ENCODE measurements at regions not wholly inside any gene's neighbourhood (a gene's known extent, or its start where the extent isn't known, plus 50 kb on each side); places are given as distances from the start of the nearest gene placed in this dataset.

DNA sequence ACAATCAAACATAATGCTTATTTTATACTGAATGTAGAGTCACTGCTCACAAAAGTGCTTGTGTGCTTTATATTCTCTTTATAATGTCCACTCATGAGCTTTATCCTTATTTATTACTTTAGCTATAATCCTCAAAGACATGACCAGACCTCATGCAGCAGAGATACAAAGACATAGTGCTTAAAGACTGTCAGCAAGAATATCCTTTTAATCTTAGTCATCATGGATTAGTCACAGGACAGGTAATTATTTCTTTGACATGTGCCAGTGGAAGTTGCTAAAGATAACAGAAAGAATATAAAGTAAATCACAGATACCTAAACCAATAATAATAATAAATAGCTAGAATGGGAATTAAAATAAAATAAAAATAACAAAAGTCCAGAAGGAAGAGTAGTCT, 707.5 kb downstream of the BCL11B start:
- no peaks in the 10 kb centered on the region for H3K9me3 ChIP-seq (ENCODE audit: control insufficient read depth, insufficient read depth, low read length)
- H3K4me1 ChIP-seq (ENCODE audit: control insufficient read depth, insufficient read depth, low read length) = no peaks in the 10 kb centered on the region
- no peak overlapping the region for H3K27ac ChIP-seq (ENCODE audit: low read depth, low read length)
- no peaks in the 10 kb centered on the region for H3K27me3 ChIP-seq (ENCODE audit: control insufficient read depth, insufficient read depth, low read length)
- no peak for DNase-seq (ENCODE audit: low read depth in 4 of 6, low spot score in 6 of 6)
- no peak overlapping the region for H3K4me3 ChIP-seq (ENCODE audit: low read depth, low read length)
- H3K36me3 ChIP-seq (ENCODE audit: control insufficient read depth, insufficient read depth, low read length) = no peaks in the 10 kb centered on the region

DNA sequence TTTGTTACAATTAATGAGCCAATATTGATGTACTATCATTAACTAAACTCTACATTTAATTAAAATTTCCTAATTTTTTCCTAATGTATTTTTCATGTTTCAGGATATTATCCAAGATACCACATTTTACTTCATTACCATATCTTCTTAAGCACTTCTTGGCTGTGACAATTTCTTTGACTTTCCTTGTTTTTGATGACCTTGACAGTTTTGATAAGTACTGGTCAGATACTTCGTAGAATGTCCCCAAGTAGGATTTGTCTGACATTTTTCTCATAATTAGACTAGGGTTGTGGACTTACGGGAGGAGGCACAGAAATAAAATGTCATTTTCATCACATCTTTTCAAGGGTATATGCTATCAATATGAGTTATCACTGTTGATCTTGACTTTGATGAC, 700.9 kb downstream of the BCL11B start:
- H3K9me3 ChIP-seq (ENCODE audit: control insufficient read depth, insufficient read depth, low read length) = peaks cover 2% of the 10 kb centered on the region
- H3K4me1 ChIP-seq (ENCODE audit: control insufficient read depth, insufficient read depth, low read length) = no peaks in the 10 kb centered on the region
- no peak overlapping the region for H3K27ac ChIP-seq (ENCODE audit: low read depth, low read length)
- no peak for DNase-seq (ENCODE audit: low read depth in 4 of 6, low spot score in 6 of 6)
- no peak overlapping the region for H3K4me3 ChIP-seq (ENCODE audit: low read depth, low read length)
- H3K36me3 ChIP-seq (ENCODE audit: control insufficient read depth, insufficient read depth, low read length) = no peaks in the 10 kb centered on the region
- WGBS (ENCODE audit: insufficient coverage) = no CpG with 5 or more reads among the region's 2 CpGs
- H3K27me3 ChIP-seq (ENCODE audit: control insufficient read depth, insufficient read depth, low read length) = no peaks in the 10 kb centered on the region

DNA sequence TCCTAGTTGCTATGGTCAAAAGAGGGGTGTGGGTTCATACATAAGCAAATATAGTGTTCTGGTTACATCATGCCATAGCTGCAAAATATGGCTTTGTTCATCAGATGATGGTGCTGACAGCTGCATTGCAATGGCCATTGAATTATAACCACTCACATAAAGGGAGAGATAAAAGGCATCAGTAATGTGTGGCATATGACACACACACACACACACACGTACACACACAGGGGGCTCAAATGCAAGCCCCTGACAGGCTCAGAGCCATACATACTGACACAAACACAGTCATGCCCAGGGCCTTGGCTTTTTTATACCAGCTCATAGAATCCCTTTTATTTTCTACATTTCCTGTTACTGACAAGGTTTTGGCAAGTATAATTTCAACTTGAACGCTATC, 698.9 kb downstream of the BCL11B start:
- Histone ChIP-seq H3K4me3 (ENCODE audit: low read depth, low read length) (no peak overlapping the region), H3K27me3 (ENCODE audit: control insufficient read depth, insufficient read depth, low read length) (no peaks in the 10 kb centered on the region), H3K9me3 (ENCODE audit: control insufficient read depth, insufficient read depth, low read length) (peaks cover 2% of the 10 kb centered on the region), H3K27ac (ENCODE audit: low read depth, low read length) (no peak overlapping the region), H3K4me1 (ENCODE audit: control insufficient read depth, insufficient read depth, low read length) (no peaks in the 10 kb centered on the region), H3K36me3 (ENCODE audit: control insufficient read depth, insufficient read depth, low read length) (no peaks in the 10 kb centered on the region)
- no CpG with 5 or more reads among the region's 2 CpGs for whole genome bisulfite sequencing (ENCODE audit: insufficient coverage)
- DNase-seq (ENCODE audit: low read depth in 4 of 6, low spot score in 6 of 6) = peak in 1 of 6 donors; percentile 22

DNA sequence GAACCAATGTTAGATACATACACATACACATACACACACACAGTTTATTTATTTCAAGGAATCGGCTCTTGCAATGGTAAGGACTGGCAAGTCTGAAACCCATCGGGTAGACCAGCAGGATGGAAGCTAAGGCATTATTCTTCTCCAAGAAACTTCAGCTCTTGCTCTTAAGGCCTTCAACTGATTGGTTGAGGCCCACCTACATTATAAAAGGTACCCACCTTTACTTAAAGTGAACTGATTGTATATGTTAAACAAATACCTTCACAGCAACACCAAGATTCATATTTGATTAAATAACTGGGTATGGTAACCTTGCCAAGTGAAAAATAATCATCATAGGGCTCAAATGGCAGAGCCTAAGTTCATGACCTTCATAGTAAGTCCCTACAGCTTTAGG, 695.5 kb downstream of the BCL11B start:
- DNase-seq (ENCODE audit: low read depth in 4 of 6, low spot score in 6 of 6) = no peak
- 100% methylated on average over 1 of the region's 2 CpGs for WGBS (ENCODE audit: insufficient coverage)
- Histone ChIP-seq H3K36me3 (ENCODE audit: control insufficient read depth, insufficient read depth, low read length) (no peaks in the 10 kb centered on the region), H3K4me1 (ENCODE audit: control insufficient read depth, insufficient read depth, low read length) (no peaks in the 10 kb centered on the region), H3K4me3 (ENCODE audit: low read depth, low read length) (no peak overlapping the region), H3K9me3 (ENCODE audit: control insufficient read depth, insufficient read depth, low read length) (peaks cover 2% of the 10 kb centered on the region), H3K27ac (ENCODE audit: low read depth, low read length) (no peak overlapping the region), H3K27me3 (ENCODE audit: control insufficient read depth, insufficient read depth, low read length) (no peaks in the 10 kb centered on the region)

DNA sequence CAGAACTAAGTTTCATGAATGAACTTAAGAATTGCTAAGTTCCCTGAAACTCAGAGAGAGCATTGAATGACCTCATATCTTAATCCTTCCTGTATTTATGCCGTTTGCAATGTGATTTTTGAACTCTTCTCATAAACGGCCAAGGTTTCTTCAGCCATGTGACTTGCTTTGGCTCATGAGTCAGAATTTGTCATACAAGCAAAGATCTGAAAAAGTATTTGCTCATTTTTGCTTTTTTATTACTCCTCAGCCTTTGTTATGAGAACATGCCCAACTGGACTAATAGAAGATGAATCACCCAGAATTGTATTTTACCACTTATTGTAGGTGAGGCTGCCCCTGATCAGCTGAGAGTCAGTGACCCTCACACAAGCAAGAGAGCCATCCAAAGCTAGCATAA, 693.8 kb downstream of the BCL11B start:
- no peaks in the 10 kb centered on the region for H3K27me3 ChIP-seq (ENCODE audit: control insufficient read depth, insufficient read depth, low read length)
- no peaks in the 10 kb centered on the region for H3K4me1 ChIP-seq (ENCODE audit: control insufficient read depth, insufficient read depth, low read length)
- DNase-seq (ENCODE audit: low read depth in 4 of 6, low spot score in 6 of 6) = no peak
- no peaks in the 10 kb centered on the region for H3K9me3 ChIP-seq (ENCODE audit: control insufficient read depth, insufficient read depth, low read length)
- H3K36me3 ChIP-seq (ENCODE audit: control insufficient read depth, insufficient read depth, low read length) = no peaks in the 10 kb centered on the region
- WGBS (ENCODE audit: insufficient coverage) = 92% methylated on average over 2 of the region's 2 CpGs
- no peak overlapping the region for H3K27ac ChIP-seq (ENCODE audit: low read depth, low read length)
- H3K4me3 ChIP-seq (ENCODE audit: low read depth, low read length) = no peak overlapping the region

DNA sequence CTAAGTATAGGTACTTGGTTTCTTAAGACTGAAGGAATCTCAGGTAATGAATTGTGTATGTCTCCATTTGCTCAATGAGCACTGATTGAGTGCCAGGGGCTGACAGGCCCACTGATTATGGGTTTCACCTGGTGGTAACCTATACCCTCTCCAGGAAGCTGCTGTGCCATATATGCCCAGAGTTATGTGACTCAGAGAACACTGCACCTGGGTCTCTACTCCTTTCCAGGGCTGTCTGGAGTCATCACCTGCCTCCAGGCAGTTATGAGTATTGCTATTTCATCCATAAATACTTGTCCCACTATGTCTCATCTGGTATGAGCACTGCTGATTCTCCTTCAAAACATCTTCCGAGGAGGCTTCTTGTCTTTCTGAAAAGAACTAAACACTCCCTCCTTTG, 692.9 kb downstream of the BCL11B start:
- Histone ChIP-seq H3K4me3 (ENCODE audit: low read depth, low read length) (no peak overlapping the region), H3K27ac (ENCODE audit: low read depth, low read length) (no peak overlapping the region), H3K36me3 (ENCODE audit: control insufficient read depth, insufficient read depth, low read length) (no peaks in the 10 kb centered on the region), H3K9me3 (ENCODE audit: control insufficient read depth, insufficient read depth, low read length) (no peaks in the 10 kb centered on the region), H3K27me3 (ENCODE audit: control insufficient read depth, insufficient read depth, low read length) (no peaks in the 10 kb centered on the region), H3K4me1 (ENCODE audit: control insufficient read depth, insufficient read depth, low read length) (no peaks in the 10 kb centered on the region)
- DNase-seq (ENCODE audit: low read depth in 4 of 6, low spot score in 6 of 6) = no peak
- WGBS (ENCODE audit: insufficient coverage) = 100% methylated on average over 1 of the region's 1 CpG

DNA sequence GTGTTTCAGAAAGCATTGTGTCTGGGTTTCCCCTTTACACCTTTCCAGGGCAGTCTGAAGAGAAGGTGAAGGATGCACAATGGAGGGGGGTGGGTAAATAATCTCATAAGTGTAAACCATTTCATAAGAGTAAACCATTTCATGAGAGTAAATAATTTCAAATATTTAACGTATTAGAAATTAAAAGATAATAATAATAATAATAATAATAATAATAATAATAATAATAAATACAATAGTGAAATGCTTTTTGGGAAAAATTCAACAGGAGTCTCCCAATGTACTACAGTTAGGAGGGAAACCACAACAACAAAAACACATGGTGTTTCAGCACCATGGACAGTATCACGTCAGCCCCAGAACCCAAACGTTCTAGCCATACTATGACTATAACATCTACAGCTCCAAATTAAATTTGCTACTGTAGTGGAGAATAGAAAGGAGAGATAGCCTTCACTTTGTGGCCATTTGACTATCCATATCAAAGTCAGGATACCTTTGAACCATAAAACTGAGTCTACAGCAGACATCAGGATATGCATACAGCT, 691.8 kb downstream of the BCL11B start:
- H3K4me3 ChIP-seq (ENCODE audit: low read depth, low read length) = no peak overlapping the region
- H3K27ac ChIP-seq (ENCODE audit: low read depth, low read length) = no peak overlapping the region
- DNase-seq (ENCODE audit: low read depth in 4 of 6, low spot score in 6 of 6) = peak in 2 of 6 donors; percentile 14 to 21
- no peaks in the 10 kb centered on the region for H3K9me3 ChIP-seq (ENCODE audit: control insufficient read depth, insufficient read depth, low read length)
- H3K27me3 ChIP-seq (ENCODE audit: control insufficient read depth, insufficient read depth, low read length) = no peaks in the 10 kb centered on the region
- WGBS (ENCODE audit: insufficient coverage) = no CpG with 5 or more reads among the region's 3 CpGs
- H3K36me3 ChIP-seq (ENCODE audit: control insufficient read depth, insufficient read depth, low read length) = no peaks in the 10 kb centered on the region
- H3K4me1 ChIP-seq (ENCODE audit: control insufficient read depth, insufficient read depth, low read length) = no peaks in the 10 kb centered on the region

DNA sequence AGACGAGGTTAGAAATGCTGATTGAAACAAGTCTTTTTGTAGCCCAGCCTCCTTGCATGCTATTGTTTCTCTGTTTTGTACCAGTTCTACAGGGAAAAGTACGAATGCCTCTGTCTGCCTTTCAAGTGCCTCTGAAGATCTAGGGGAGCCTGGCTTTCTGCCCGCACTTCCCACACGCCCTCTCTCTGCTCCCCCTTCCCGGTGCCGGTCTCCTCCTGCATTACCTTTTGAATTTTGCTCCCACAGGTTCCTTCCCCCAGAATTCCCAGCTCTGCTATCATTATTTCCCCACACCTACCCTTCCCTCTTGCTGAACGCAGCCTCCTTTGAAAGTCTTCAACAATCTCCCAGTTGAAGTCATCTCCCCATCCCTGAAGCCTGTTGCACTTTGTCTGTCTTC, 689.7 kb downstream of the BCL11B start:
- 51% methylated on average over 7 of the region's 7 CpGs for WGBS (ENCODE audit: insufficient coverage)
- no peaks in the 10 kb centered on the region for H3K4me1 ChIP-seq (ENCODE audit: control insufficient read depth, insufficient read depth, low read length)

DNA sequence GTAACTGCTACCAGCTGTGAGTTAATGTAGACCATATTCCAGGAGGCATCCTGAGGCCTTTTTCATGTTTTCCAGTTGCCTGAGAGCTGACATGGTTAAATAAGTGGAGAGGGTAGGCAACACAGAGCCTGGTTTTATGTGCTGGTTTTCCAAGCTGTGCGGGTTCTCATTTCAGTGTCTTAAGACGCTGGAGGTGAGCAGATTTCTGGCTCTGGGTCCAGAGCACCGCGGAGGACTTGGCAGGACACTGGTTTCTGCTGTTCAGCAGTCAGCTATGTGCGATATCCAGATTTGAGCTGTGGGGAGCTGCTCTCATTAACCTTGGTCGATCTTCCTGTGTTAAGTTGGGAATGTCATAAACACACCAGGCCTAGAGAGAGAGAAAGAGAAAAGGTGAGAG, 680.8 kb downstream of the BCL11B start:
- H3K9me3 ChIP-seq (ENCODE audit: control insufficient read depth, insufficient read depth, low read length) = no peaks in the 10 kb centered on the region
- no peak overlapping the region for H3K4me3 ChIP-seq (ENCODE audit: low read depth, low read length)
- no peaks in the 10 kb centered on the region for H3K27me3 ChIP-seq (ENCODE audit: control insufficient read depth, insufficient read depth, low read length)
- H3K27ac ChIP-seq (ENCODE audit: low read depth, low read length) = no peak overlapping the region
- DNase-seq (ENCODE audit: low read depth in 4 of 6, low spot score in 6 of 6) = no peak
- peaks cover 13% of the 10 kb centered on the region for H3K4me1 ChIP-seq (ENCODE audit: control insufficient read depth, insufficient read depth, low read length)
- no peaks in the 10 kb centered on the region for H3K36me3 ChIP-seq (ENCODE audit: control insufficient read depth, insufficient read depth, low read length)
- 54% methylated on average over 6 of the region's 6 CpGs for WGBS (ENCODE audit: insufficient coverage)

More for the DNA sequence above, 689.7 kb downstream of the BCL11B start:
- no peaks in the 10 kb centered on the region for H3K9me3 ChIP-seq (ENCODE audit: control insufficient read depth, insufficient read depth, low read length)
- no peak overlapping the region for H3K4me3 ChIP-seq (ENCODE audit: low read depth, low read length)
- no peaks in the 10 kb centered on the region for H3K27me3 ChIP-seq (ENCODE audit: control insufficient read depth, insufficient read depth, low read length)
- H3K27ac ChIP-seq (ENCODE audit: low read depth, low read length) = no peak overlapping the region
- H3K36me3 ChIP-seq (ENCODE audit: control insufficient read depth, insufficient read depth, low read length) = no peaks in the 10 kb centered on the region
- DNase-seq (ENCODE audit: low read depth in 4 of 6, low spot score in 6 of 6) = no peak

DNA sequence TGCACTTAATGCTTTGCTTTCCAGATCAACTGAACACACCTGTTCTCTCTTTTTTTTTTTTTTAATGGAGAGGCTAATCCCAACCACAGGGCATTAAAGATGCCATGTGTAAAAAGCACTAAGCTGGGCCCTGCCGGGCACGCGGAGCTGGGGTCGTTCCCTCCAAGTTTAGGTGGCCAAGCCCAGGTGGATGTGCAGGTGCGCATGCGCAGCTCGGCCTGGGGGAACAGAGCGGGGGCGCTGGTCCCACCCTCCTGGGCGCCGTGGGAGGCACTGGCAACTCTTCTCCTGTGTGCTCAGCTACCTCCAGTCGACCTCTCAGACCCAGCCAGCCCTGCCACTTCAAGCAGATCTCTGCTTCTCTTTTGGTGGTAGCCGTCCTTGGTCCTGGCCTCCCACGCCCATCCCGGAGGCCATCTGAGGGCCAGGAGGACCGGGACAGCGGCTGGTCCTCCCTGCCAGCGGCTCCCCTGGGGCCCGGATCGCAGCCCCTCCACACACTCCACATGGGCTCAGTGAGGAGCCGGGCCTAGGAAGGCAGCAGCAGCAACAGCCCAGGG, 679.3 kb downstream of the BCL11B start:
- H3K36me3 ChIP-seq (ENCODE audit: control insufficient read depth, insufficient read depth, low read length) = no peaks in the 10 kb centered on the region
- H3K27me3 ChIP-seq (ENCODE audit: control insufficient read depth, insufficient read depth, low read length) = no peaks in the 10 kb centered on the region
- H3K9me3 ChIP-seq (ENCODE audit: control insufficient read depth, insufficient read depth, low read length) = no peaks in the 10 kb centered on the region
- peaks cover 13% of the 10 kb centered on the region for H3K4me1 ChIP-seq (ENCODE audit: control insufficient read depth, insufficient read depth, low read length)
- H3K27ac ChIP-seq (ENCODE audit: low read depth, low read length) = no peak overlapping the region
- H3K4me3 ChIP-seq (ENCODE audit: low read depth, low read length) = no peak overlapping the region
- DNase-seq (ENCODE audit: low read depth in 4 of 6, low spot score in 6 of 6) = no peak
- 75% methylated on average over 21 of the region's 21 CpGs for WGBS (ENCODE audit: insufficient coverage)

Data from spinal cord (tissue), 9 donors.